ENCODE measurements at regions not wholly inside any gene's neighbourhood (a gene's known extent, or its start where the extent isn't known, plus 50 kb on each side); places are given as distances from the start of the nearest gene placed in this dataset.
A peak's percentile ranks its signal among the peaks of the same experiment; 100 is the strongest.
"Not testable (repeated sequence)": the region's sequence is repeated elsewhere in the genome, so short reads cannot be mapped to it uniquely, and the experiment has no call there.

DNA sequence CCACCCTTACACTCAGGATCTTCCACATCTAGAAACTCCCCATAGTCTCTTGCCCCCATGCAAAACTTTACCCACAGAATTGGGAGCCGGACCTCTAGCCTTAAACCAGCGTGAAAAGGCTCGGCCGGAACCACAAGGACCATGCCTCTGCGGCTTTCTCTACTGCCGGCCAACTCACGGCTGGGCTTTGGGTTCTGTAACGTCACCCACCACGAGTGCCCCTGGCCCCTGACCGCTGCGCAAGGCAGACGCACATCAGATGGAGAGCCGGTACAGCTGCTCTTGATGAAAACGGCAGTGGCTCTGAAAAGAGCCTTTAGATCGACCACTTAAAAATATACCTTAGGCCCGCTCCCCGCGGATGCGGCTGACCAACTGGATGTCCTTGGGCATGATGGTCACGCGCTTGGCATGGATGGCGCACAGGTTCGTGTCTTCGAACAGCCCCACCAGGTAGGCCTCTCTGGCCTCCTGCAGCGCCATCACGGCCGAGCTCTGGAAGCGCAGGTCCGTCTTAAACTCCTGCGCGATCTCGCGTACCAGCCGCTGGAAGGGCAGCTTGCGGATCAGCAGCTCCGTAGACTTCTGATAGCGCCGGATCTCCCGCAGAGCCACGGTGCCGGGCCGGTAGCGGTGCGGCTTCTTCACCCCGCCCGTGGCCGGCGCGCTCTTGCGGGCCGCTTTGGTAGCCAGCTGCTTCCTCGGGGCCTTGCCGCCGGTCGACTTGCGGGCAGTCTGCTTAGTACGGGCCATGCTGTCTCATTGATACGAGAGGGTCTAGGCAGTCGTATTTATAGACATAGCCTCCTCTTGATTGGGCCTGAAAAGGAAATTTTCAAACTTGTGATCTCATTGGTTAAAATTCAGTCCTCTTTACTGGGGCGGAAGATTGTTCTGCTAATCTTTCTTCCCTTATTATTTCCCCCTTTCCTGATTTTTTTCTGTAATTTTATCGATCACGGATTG is 66.3 kb downstream of the FAM72C start:
- CTCF ChIA-PET; H4K20me1 ChIP-seq (ENCODE audit: insufficient read depth); H2AFZ ChIP-seq (ENCODE audit: low read depth, low read length, poor library complexity, severe bottlenecking); H3K27ac ChIP-seq (ENCODE audit: low read depth, low read length); H3K4me3 ChIP-seq (replicated peaks in 1 of 2; ENCODE audit: low read depth in 1 of 2, low read length in 2 of 2); H3K4me1 ChIP-seq (ENCODE audit: control insufficient read depth in 1 of 2, insufficient read depth in 2 of 2, low read length in 2 of 2); H3K9me2 ChIP-seq (ENCODE audit: insufficient read depth); DNase-seq (ENCODE audit: low read depth, low spot score); H3K36me3 ChIP-seq (ENCODE audit: control insufficient read depth in 1 of 2, insufficient read depth in 2 of 2, low read length in 2 of 2); BruUV-seq (replicated peaks); POLR2A ChIA-PET; H3K9me3 ChIP-seq (ENCODE audit: control insufficient read depth in 1 of 2, insufficient read depth in 1 of 2, low read depth in 1 of 2, low read length in 2 of 2); H3K9ac ChIP-seq (ENCODE audit: low read length); intact Hi-C loops (cut with micrococcal nuclease); RAD21 ChIA-PET (ENCODE audit: low non-redundant PET in 1 of 2, low total read pairs in 2 of 2, uncharacterized antibody in 2 of 2, unreplicated experiment in 2 of 2); H3K27me3 ChIP-seq (ENCODE audit: insufficient read depth, low read length); H3K4me2 ChIP-seq (ENCODE audit: low read length); H3K79me2 ChIP-seq (ENCODE audit: insufficient read depth, low read length): not testable (repeated sequence)
- ATAC-seq = peak; percentile 41; the same call in 1 of the 2 replicates

DNA sequence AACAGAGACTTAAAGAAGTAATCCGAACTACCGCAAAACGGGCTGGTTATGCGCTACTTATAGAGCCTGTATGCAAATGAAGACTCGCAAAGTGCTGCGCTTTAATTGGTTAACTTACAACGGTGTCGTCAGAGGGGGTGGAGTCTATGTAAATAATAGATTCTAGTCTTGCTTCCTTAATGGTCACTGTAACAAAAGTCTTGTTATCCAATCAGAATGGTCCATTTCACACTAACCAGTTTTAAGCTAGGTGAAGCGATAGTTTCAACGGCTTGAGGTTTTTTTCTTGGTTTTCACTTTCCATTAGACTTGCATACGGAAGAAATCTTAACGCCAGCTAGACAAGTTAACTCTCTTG is 67.2 kb downstream of the FAM72C start:
- H3K9me3 ChIP-seq (ENCODE audit: control insufficient read depth in 1 of 2, insufficient read depth in 1 of 2, low read depth in 1 of 2, low read length in 2 of 2); CTCF ChIA-PET; H4K20me1 ChIP-seq (ENCODE audit: insufficient read depth); RAD21 ChIA-PET (ENCODE audit: low non-redundant PET in 1 of 2, low total read pairs in 2 of 2, uncharacterized antibody in 2 of 2, unreplicated experiment in 2 of 2); H3K9ac ChIP-seq (ENCODE audit: low read length); intact Hi-C loops (cut with micrococcal nuclease); BruUV-seq (replicated peaks); POLR2A ChIA-PET; DNase-seq (ENCODE audit: low read depth, low spot score); H3K9me2 ChIP-seq (ENCODE audit: insufficient read depth); H3K27ac ChIP-seq (ENCODE audit: low read depth, low read length); H3K27me3 ChIP-seq (ENCODE audit: insufficient read depth, low read length); H3K4me1 ChIP-seq (ENCODE audit: control insufficient read depth in 1 of 2, insufficient read depth in 2 of 2, low read length in 2 of 2); H2AFZ ChIP-seq (ENCODE audit: low read depth, low read length, poor library complexity, severe bottlenecking); H3K4me3 ChIP-seq (replicated peaks in 1 of 2; ENCODE audit: low read depth in 1 of 2, low read length in 2 of 2); H3K4me2 ChIP-seq (ENCODE audit: low read length); H3K79me2 ChIP-seq (ENCODE audit: insufficient read depth, low read length); H3K36me3 ChIP-seq (ENCODE audit: control insufficient read depth in 1 of 2, insufficient read depth in 2 of 2, low read length in 2 of 2): not testable (repeated sequence)
- ATAC-seq = peak; percentile 41; the same call in 1 of the 2 replicates

DNA sequence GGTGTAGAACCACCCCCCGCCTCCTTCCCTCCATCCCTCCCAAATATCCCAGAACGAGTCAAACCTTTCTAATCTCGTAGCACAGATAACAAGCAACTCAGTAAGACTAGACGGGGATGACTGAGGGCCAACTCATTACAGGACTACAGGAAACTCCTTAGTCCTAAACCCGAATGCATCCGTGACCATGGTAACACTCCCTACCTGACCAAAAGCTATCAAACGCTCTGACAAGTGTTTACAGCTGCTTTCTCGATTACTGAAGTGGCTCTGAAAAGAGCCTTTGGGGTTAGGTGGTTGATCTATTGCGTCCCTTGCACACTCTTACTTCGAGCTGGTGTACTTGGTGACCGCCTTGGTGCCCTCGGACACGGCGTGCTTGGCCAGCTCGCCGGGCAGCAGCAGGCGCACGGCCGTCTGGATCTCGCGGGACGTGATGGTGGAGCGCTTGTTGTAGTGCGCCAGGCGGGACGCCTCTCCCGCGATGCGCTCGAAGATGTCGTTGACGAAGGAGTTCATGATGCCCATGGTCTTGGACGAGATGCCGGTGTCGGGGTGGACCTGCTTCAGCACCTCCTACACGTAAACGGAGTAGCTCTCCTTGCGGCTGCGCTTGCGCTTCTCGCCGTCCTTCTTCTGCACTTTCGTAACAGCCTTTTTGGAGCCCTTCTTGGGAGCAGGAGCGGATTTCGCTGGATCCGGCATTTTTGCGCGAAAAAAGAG is 67.7 kb downstream of the FAM72C start:
- intact Hi-C loops (cut with micrococcal nuclease); RAD21 ChIA-PET (ENCODE audit: low non-redundant PET in 1 of 2, low total read pairs in 2 of 2, uncharacterized antibody in 2 of 2, unreplicated experiment in 2 of 2); H3K79me2 ChIP-seq (ENCODE audit: insufficient read depth, low read length); H3K9me3 ChIP-seq (ENCODE audit: control insufficient read depth in 1 of 2, insufficient read depth in 1 of 2, low read depth in 1 of 2, low read length in 2 of 2); H3K27me3 ChIP-seq (ENCODE audit: insufficient read depth, low read length); H3K36me3 ChIP-seq (ENCODE audit: control insufficient read depth in 1 of 2, insufficient read depth in 2 of 2, low read length in 2 of 2); H3K4me3 ChIP-seq (replicated peaks in 1 of 2; ENCODE audit: low read depth in 1 of 2, low read length in 2 of 2); H2AFZ ChIP-seq (ENCODE audit: low read depth, low read length, poor library complexity, severe bottlenecking); BruUV-seq (replicated peaks); H3K4me2 ChIP-seq (ENCODE audit: low read length); H3K9me2 ChIP-seq (ENCODE audit: insufficient read depth); H3K27ac ChIP-seq (ENCODE audit: low read depth, low read length); CTCF ChIA-PET; POLR2A ChIA-PET; H4K20me1 ChIP-seq (ENCODE audit: insufficient read depth); H3K9ac ChIP-seq (ENCODE audit: low read length); DNase-seq (ENCODE audit: low read depth, low spot score); H3K4me1 ChIP-seq (ENCODE audit: control insufficient read depth in 1 of 2, insufficient read depth in 2 of 2, low read length in 2 of 2): not testable (repeated sequence)
- ATAC-seq = peak; percentile 64

DNA sequence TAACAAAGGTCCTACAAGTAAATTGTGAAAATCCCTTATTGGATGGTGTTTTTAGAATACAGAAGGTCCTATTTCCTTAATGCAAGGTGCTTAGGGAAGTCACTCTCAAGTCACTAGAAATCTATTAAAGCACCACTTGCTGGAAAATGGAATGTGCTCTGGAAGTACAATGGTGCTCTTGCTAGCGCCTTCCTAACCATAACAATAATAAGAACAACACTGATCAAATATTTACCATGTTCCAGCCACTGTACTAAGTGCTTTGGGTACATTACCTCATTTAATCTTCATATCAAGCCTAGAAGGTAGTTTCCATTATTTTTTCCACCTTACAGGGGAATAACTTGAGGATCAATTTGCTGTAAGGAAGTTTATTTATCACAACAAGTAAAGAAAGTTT is 75.4 kb downstream of the FAM72C start:
- BruUV-seq (replicated peaks); RAD21 ChIA-PET (ENCODE audit: low non-redundant PET in 1 of 2, low total read pairs in 2 of 2, uncharacterized antibody in 2 of 2, unreplicated experiment in 2 of 2); H3K27me3 ChIP-seq (ENCODE audit: insufficient read depth, low read length); H3K27ac ChIP-seq (ENCODE audit: low read depth, low read length); H4K20me1 ChIP-seq (ENCODE audit: insufficient read depth); POLR2A ChIA-PET; H3K4me1 ChIP-seq (ENCODE audit: control insufficient read depth in 1 of 2, insufficient read depth in 2 of 2, low read length in 2 of 2); intact Hi-C loops (cut with micrococcal nuclease); H3K36me3 ChIP-seq (ENCODE audit: control insufficient read depth in 1 of 2, insufficient read depth in 2 of 2, low read length in 2 of 2); CTCF ChIA-PET; DNase-seq (ENCODE audit: low read depth, low spot score); H3K79me2 ChIP-seq (ENCODE audit: insufficient read depth, low read length); H3K9ac ChIP-seq (ENCODE audit: low read length); H3K9me3 ChIP-seq (ENCODE audit: control insufficient read depth in 1 of 2, insufficient read depth in 1 of 2, low read depth in 1 of 2, low read length in 2 of 2); ATAC-seq; H2AFZ ChIP-seq (ENCODE audit: low read depth, low read length, poor library complexity, severe bottlenecking); H3K4me3 ChIP-seq (replicated peaks in 1 of 2; ENCODE audit: low read depth in 1 of 2, low read length in 2 of 2); H3K9me2 ChIP-seq (ENCODE audit: insufficient read depth); H3K4me2 ChIP-seq (ENCODE audit: low read length): not testable (repeated sequence)

Measured in HCT116 (cell line).